IgD-negative memory B cell (primary cell): ENCODE measurements at regions not wholly inside any gene's neighbourhood (a gene's known extent, or its start where the extent isn't known, plus 50 kb on each side); places are given as distances from the start of the nearest gene placed in this dataset.
A peak's percentile ranks its signal among the peaks of the same experiment; 100 is the strongest.
"Not testable (repeated sequence)": the region's sequence is repeated elsewhere in the genome, so short reads cannot be mapped to it uniquely, and the experiment has no call there.

Source experiments
- H3K27ac Mint-ChIP-seq, 3 donors: one replicate each; pipeline ENCODE4 v1.8.0; 2020 to 2022; ENCODE audit warnings: mild to moderate bottlenecking in 3 of 3, mixed read lengths in 3 of 3, moderate library complexity in 1 of 3
- H3K27me3 Mint-ChIP-seq: one replicate; pipeline ENCODE4 v1.8.0; 2021; ENCODE audit warnings: mixed read lengths
- H3K36me3 Mint-ChIP-seq: one replicate; pipeline ENCODE4 v1.8.0; 2020; ENCODE audit warnings: mild to moderate bottlenecking, mixed read lengths
- H3K4me1 Mint-ChIP-seq, 3 donors: one replicate each; pipeline ENCODE4 v1.8.0; 2020 to 2022; ENCODE audit warnings: mixed read lengths in 3 of 3, mild to moderate bottlenecking in 1 of 3
- H3K4me3 Mint-ChIP-seq, 4 donors: one replicate each; pipeline ENCODE4 v1.8.0; 2020 to 2022; ENCODE audit warnings: mild to moderate bottlenecking in 4 of 4, mixed read lengths in 4 of 4, moderate library complexity in 3 of 4
- H3K9me3 Mint-ChIP-seq, 3 donors: one replicate each; pipeline ENCODE4 v1.8.0; 2020 to 2021; ENCODE audit warnings: mixed read lengths in 3 of 3, mild to moderate bottlenecking in 1 of 3

DNA sequence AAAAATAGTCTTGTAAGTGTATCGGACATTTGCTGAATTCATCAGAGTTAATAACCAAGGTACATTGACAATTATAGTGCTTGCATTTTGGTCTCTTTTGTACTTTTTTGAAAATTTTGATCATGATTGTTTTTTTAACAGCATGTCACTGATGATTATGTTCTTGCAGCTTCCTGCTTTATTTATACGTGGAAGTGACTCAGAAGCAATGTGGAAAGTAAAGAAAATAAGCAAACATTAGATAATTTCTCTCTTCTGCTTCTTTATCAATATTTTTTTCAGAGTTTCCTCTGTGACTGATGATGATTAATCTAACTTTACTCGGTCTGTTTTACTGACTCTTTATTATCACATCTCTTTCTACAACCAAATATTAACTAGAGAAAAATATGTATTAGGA is 1351.9 kb downstream of the REEP3 start:
- Mint-ChIP-seq H3K27ac (no peak overlapping the region), H3K9me3 (peaks cover 3 to 7% (median 3%) of the 10 kb centered on the region in 3 donors), H3K36me3 (no peaks in the 10 kb centered on the region), H3K27me3 (no peaks in the 10 kb centered on the region), H3K4me1 (no peaks in the 10 kb centered on the region), H3K4me3 (no peak overlapping the region)

DNA sequence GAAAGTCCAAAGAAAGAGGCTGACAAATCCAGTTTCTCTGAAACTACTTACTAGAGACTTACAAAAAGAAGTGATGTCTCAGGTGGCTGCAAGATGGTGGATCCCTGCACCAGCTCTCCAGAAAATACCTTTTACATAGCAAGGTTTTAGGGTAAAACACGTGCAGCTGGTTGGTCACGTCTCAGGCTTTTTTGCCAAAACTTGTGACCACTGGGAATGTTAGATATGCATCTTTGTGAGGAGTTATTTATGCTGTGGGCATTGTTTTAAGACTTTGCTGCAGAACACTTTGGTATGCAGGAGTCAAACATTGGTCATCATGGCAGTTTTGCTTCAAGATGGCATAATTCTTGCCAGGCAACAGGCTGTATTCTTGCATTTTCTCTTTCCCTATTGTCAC is 1352.8 kb downstream of the REEP3 start:
- Mint-ChIP-seq H3K27me3 (no peaks in the 10 kb centered on the region), H3K4me1 (no peaks in the 10 kb centered on the region), H3K36me3 (no peaks in the 10 kb centered on the region), H3K4me3 (no peak overlapping the region), H3K27ac (no peak overlapping the region), H3K9me3 (peaks cover 3 to 6% (median 3%) of the 10 kb centered on the region in 3 donors)

GRCh38 chr10:64880546-64880945 is 1359.3 kb downstream of the REEP3 start:
- Mint-ChIP-seq H3K27ac (peak overlapping the region in 1 of 3 donors; percentile 22), H3K9me3 (peaks cover 0 to 16% (median 2%) of the 10 kb centered on the region in 3 donors), H3K4me3 (no peak overlapping the region), H3K4me1 (no peaks in the 10 kb centered on the region), H3K36me3 (no peaks in the 10 kb centered on the region), H3K27me3 (no peaks in the 10 kb centered on the region)

GRCh38 chr10:64881257-64881656 is 1360.1 kb downstream of the REEP3 start:
- no peak overlapping the region for H3K27ac Mint-ChIP-seq
- H3K9me3 Mint-ChIP-seq, result peaks cover 0 to 20% (median 4%) of the 10 kb centered on the region in 3 donors
- no peaks in the 10 kb centered on the region for H3K4me1 Mint-ChIP-seq
- H3K36me3 Mint-ChIP-seq, result no peaks in the 10 kb centered on the region
- no peak overlapping the region for H3K4me3 Mint-ChIP-seq
- H3K27me3 Mint-ChIP-seq, result no peaks in the 10 kb centered on the region

GRCh38 chr10:64896582-64896981 is 1375.4 kb downstream of the REEP3 start:
- Mint-ChIP-seq H3K4me3 (peak overlapping the region in 1 of 4 donors; percentile 63), H3K27ac (no peak overlapping the region), H3K4me1 (no peaks in the 10 kb centered on the region), H3K9me3 (peaks cover 7 to 28% (median 10%) of the 10 kb centered on the region in 3 donors), H3K36me3 (no peaks in the 10 kb centered on the region), H3K27me3 (no peaks in the 10 kb centered on the region)

DNA sequence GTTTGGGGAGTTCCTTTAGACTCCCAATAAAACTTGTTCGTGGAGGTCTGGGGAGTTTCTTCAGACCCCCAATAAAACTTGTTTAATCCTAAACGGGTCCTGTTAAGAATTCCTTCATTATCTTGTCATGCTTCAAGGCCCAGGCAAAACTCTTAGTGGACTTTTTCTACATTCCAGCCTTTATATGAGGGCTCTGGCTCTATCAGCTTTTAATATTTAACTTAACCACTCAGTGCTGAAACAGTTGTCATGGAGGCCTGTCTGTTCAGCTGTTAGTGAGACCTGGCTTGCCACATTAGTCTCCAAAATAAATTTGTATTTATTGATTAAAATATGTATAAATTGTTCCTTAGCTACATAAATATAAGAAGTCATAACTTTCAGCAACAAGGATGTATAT is 1385.1 kb downstream of the REEP3 start:
- not testable (repeated sequence) for H3K27ac Mint-ChIP-seq, H3K27me3 Mint-ChIP-seq, H3K4me3 Mint-ChIP-seq, H3K4me1 Mint-ChIP-seq, H3K36me3 Mint-ChIP-seq, H3K9me3 Mint-ChIP-seq

- H3K4me3 Mint-ChIP-seq, H3K4me1 Mint-ChIP-seq, H3K27ac Mint-ChIP-seq, H3K36me3 Mint-ChIP-seq, H3K27me3 Mint-ChIP-seq: not testable (repeated sequence)
- H3K9me3 Mint-ChIP-seq, result peaks cover 8 to 18% (median 11%) of the 10 kb centered on the region in 3 donors
These were observed 1403.1 kb downstream of the REEP3 start for GRCh38 chr10:64924306-64924705.

- Mint-ChIP-seq H3K27me3 (no peaks in the 10 kb centered on the region), H3K4me1 (no peaks in the 10 kb centered on the region), H3K9me3 (peaks cover 5 to 14% (median 10%) of the 10 kb centered on the region in 3 donors), H3K4me3 (no peak overlapping the region), H3K27ac (no peak overlapping the region), H3K36me3 (peaks cover 5% of the 10 kb centered on the region)
These were observed 1430.8 kb downstream of the REEP3 start for GRCh38 chr10:64952042-64952441.

- H3K36me3 Mint-ChIP-seq, result peaks cover 5% of the 10 kb centered on the region
- H3K4me3 Mint-ChIP-seq, result no peak overlapping the region
These were observed 1435.2 kb downstream of the REEP3 start for GRCh38 chr10:64956441-64956840.

DNA sequence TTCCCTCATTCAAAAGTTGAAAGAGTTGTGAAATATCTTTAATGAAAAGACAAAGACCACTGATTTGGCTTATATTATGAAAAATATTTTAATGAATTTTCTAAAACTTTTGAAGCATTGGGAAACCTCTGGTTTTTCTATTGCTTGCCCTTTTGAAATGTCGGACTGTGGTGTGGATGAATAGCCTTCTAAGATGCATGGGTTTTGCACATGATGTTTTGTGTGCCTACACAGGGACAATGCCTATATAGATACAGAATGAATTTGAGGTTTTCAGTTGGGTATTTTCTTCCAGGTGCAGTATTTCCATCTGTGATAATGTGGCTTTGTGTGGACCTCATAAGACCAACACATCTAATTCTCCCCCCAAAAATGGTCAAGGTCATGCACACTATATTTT is 1437.9 kb downstream of the REEP3 start:
- no peaks in the 10 kb centered on the region for H3K4me1 Mint-ChIP-seq
- H3K9me3 Mint-ChIP-seq, result peaks cover 0 to 5% (median 2%) of the 10 kb centered on the region in 3 donors
- H3K27ac Mint-ChIP-seq, result no peak overlapping the region
- no peaks in the 10 kb centered on the region for H3K36me3 Mint-ChIP-seq
- no peaks in the 10 kb centered on the region for H3K27me3 Mint-ChIP-seq
- H3K4me3 Mint-ChIP-seq, result no peak overlapping the region

More at GRCh38 chr10:64956441-64956840, 1435.2 kb downstream of the REEP3 start:
- no peaks in the 10 kb centered on the region for H3K27me3 Mint-ChIP-seq
- no peaks in the 10 kb centered on the region for H3K4me1 Mint-ChIP-seq
- peaks cover 0 to 4% (median 3%) of the 10 kb centered on the region in 3 donors for H3K9me3 Mint-ChIP-seq
- H3K27ac Mint-ChIP-seq, result no peak overlapping the region

GRCh38 chr10:64959883-64960282 is 1438.7 kb downstream of the REEP3 start:
- H3K27ac Mint-ChIP-seq, result no peak overlapping the region
- H3K36me3 Mint-ChIP-seq, result no peaks in the 10 kb centered on the region
- peaks cover 0 to 10% (median 2%) of the 10 kb centered on the region in 3 donors for H3K9me3 Mint-ChIP-seq
- no peaks in the 10 kb centered on the region for H3K4me1 Mint-ChIP-seq
- no peak overlapping the region for H3K4me3 Mint-ChIP-seq
- H3K27me3 Mint-ChIP-seq, result no peaks in the 10 kb centered on the region

DNA sequence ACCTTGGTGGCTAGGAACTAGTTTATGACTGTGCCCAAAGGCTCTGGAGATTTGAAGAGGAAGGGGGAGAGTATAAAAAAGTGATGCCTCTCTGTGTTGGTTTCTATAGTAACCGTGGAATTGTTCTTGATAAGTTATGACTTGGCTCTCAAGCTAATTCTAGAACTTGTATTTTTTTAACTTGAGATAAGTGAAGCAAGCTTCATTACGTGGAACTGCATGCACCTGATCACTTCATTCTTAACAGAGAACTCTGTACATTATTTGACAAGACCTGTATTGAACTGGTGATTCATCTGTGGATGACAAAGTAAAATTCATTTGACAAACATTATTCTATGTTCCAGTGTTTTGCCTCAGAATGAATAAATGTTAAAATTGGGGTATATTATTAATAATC is 1452.2 kb downstream of the REEP3 start:
- H3K9me3 Mint-ChIP-seq, result no peaks in the 10 kb centered on the region
- H3K4me3 Mint-ChIP-seq, result no peak overlapping the region
- H3K4me1 Mint-ChIP-seq, result no peaks in the 10 kb centered on the region
- no peak overlapping the region for H3K27ac Mint-ChIP-seq
- no peaks in the 10 kb centered on the region for H3K27me3 Mint-ChIP-seq
- H3K36me3 Mint-ChIP-seq, result no peaks in the 10 kb centered on the region

DNA sequence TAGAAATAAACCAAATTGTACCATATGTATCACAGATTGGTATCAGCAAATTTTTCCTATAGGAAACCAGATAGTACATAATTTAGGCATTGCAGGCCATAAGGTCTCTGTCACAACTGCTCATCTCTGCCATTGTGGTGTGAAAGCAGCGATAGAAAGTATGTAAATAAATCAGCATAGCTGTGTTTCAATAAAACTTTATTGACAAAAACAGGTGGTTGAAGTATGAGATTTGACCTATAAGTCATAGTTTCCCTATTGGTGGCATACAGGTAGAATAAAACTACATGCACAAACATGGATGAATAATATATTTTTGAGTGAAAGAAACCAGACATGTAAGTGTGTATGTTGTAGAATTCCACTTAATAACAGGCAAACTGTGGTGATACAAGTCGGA is 1454.9 kb downstream of the REEP3 start:
- Mint-ChIP-seq H3K4me3 (no peak overlapping the region), H3K36me3 (no peaks in the 10 kb centered on the region), H3K4me1 (no peaks in the 10 kb centered on the region)

DNA sequence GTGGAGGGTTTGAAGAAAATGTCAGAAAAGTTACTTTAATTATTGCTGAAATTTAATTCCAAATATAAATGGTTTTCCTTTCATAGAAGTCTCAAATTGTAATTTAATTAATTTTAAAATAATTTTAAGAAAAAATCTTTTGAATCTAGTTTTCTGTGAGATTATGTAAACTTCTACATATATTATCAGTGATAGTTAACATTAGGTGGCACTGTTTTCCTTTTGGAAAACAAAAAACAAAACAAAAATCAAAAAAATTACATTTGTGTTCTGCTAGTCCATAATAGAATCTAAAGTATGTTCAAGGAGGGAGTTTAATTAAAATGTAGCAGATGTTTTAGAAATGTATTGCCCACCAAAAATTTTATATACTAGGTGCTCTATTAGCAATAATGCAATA is 1456.7 kb downstream of the REEP3 start:
- no peak overlapping the region for H3K27ac Mint-ChIP-seq
- no peaks in the 10 kb centered on the region for H3K27me3 Mint-ChIP-seq
- H3K9me3 Mint-ChIP-seq, result peaks cover 0 to 9% (median 1%) of the 10 kb centered on the region in 3 donors
- H3K36me3 Mint-ChIP-seq, result no peaks in the 10 kb centered on the region
- no peaks in the 10 kb centered on the region for H3K4me1 Mint-ChIP-seq
- H3K4me3 Mint-ChIP-seq, result no peak overlapping the region

More for the DNA sequence above, 1454.9 kb downstream of the REEP3 start:
- Mint-ChIP-seq H3K27ac (no peak overlapping the region), H3K27me3 (no peaks in the 10 kb centered on the region), H3K9me3 (peaks cover 0 to 5% (median 0%) of the 10 kb centered on the region in 3 donors)

DNA sequence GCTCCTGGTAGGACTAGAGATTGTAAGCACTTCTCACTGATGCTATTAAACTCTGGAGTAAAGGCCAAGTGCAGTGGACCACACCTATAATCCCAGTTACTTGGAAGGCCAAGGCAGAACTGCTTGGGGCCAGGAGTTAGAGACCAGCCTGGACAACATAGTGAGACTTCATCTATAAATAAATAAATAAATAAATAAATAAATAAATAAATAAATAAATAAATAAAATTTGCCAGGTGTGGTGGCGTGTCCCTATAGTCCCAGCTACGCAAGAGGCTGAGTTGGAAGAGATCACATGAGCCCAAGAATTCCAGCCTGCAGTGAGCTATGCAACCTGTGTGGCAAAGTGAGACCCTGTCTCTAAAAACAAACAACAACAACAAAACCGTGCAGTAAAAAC is 1475.7 kb downstream of the REEP3 start:
- Mint-ChIP-seq H3K36me3 (no peaks in the 10 kb centered on the region), H3K27ac (no peak overlapping the region), H3K4me1 (no peaks in the 10 kb centered on the region), H3K9me3 (peaks cover 4 to 7% (median 4%) of the 10 kb centered on the region in 3 donors), H3K27me3 (no peaks in the 10 kb centered on the region), H3K4me3 (no peak overlapping the region)

DNA sequence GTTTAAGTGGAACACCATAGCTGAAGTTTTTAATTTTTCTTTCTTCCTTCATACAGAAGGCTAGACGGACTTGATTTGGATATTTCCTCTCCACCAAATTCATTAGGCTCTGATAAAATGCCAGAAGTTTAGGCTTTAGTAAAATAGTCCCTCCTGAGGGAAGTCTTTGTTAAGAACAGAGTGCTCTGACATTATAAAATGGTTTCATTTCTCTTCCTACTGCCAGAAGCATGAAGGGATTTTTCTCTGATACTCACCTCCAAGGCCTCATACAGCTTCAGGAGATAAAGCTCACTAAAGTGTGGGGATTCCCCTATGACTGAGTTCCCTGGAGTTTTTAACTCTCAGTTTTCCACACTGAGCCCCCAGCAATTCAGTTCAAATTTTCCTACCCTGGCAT is 1489.6 kb downstream of the REEP3 start:
- no peak overlapping the region for H3K4me3 Mint-ChIP-seq
- no peaks in the 10 kb centered on the region for H3K36me3 Mint-ChIP-seq
- peaks cover 3 to 28% (median 4%) of the 10 kb centered on the region in 3 donors for H3K9me3 Mint-ChIP-seq
- H3K27ac Mint-ChIP-seq, result no peak overlapping the region
- H3K27me3 Mint-ChIP-seq, result no peaks in the 10 kb centered on the region
- no peaks in the 10 kb centered on the region for H3K4me1 Mint-ChIP-seq

- Mint-ChIP-seq H3K4me1 (no peaks in the 10 kb centered on the region), H3K36me3 (no peaks in the 10 kb centered on the region), H3K4me3 (no peak overlapping the region), H3K27me3 (no peaks in the 10 kb centered on the region), H3K27ac (no peak overlapping the region), H3K9me3 (peaks cover 0 to 13% (median 5%) of the 10 kb centered on the region in 3 donors)
These were observed 1496.3 kb downstream of the REEP3 start for GRCh38 chr10:65017523-65017922.
